H9 (cell line): ENCODE measurements at regions not wholly inside any gene's neighbourhood (a gene's known extent, or its start where the extent isn't known, plus 50 kb on each side); places are given as distances from the start of the nearest gene placed in this dataset.

Source experiments
- DNase-seq: peaks from one replicate; pipeline ENCODE4 v3.0.0-alpha.2; 2017
- H2AFZ ChIP-seq: one replicate; pipeline ENCODE4 v1.6.1; 2013; ENCODE audit warnings: mild to moderate bottlenecking, low read length, control low read depth, moderate library complexity
- H2AK5ac ChIP-seq: 2 replicates; pipeline ENCODE4 v1.6.1; 2013; ENCODE audit warnings: low read length, control low read depth, mixed read lengths; ENCODE audit not compliant: insufficient read length
- H2BK120ac ChIP-seq: one replicate; pipeline ENCODE4 v1.6.1; 2013; ENCODE audit warnings: low read depth, mild to moderate bottlenecking, low read length, control low read depth, inconsistent platforms; ENCODE audit not compliant: poor library complexity, severe bottlenecking
- H2BK12ac ChIP-seq: 2 replicates; pipeline ENCODE4 v1.6.1; 2013; ENCODE audit warnings: low read length, control low read depth, mixed read lengths, low read depth; ENCODE audit not compliant: insufficient read length
- H2BK15ac ChIP-seq: 2 replicates; pipeline ENCODE4 v1.6.1; 2013; ENCODE audit warnings: low read depth, low read length, control low read depth
- H2BK20ac ChIP-seq: one replicate; pipeline ENCODE4 v1.6.1; 2013; ENCODE audit warnings: low read depth, mild to moderate bottlenecking, low read length, control low read depth, inconsistent platforms; ENCODE audit not compliant: poor library complexity, severe bottlenecking
- H2BK5ac ChIP-seq: 2 replicates; pipeline ENCODE4 v1.6.1; 2013; ENCODE audit warnings: low read length, control low read depth, mixed read lengths; ENCODE audit not compliant: insufficient read length
- H3K14ac ChIP-seq: 2 replicates; pipeline ENCODE4 v1.6.1; 2013; ENCODE audit warnings: low read length, control low read depth; ENCODE audit not compliant: insufficient read depth
- H3K18ac ChIP-seq: 2 replicates; pipeline ENCODE4 v1.6.1; 2013; ENCODE audit warnings: low read depth, mild to moderate bottlenecking, mixed read lengths, low read length, control low read depth; ENCODE audit not compliant: insufficient read length
- H3K23ac ChIP-seq: 2 replicates; pipeline ENCODE4 v1.6.1; 2013; ENCODE audit warnings: low read length, control low read depth, mixed read lengths, low read depth; ENCODE audit not compliant: insufficient read length
- H3K23me2 ChIP-seq: 2 replicates; pipeline ENCODE4 v1.6.1; 2013; ENCODE audit warnings: low read depth, mild to moderate bottlenecking, mixed read lengths, low read length, control low read depth; ENCODE audit not compliant: insufficient read length, poor library complexity, severe bottlenecking
- H3K27ac ChIP-seq: 2 replicates; pipeline ENCODE4 v1.5.1; 2013; ENCODE audit warnings: low read length, control low read depth, mixed read lengths, low read depth; ENCODE audit not compliant: insufficient read length
- H3K27me3 ChIP-seq: 2 replicates; pipeline ENCODE4 v1.6.1; 2013; ENCODE audit warnings: low read length, control low read depth, inconsistent platforms; ENCODE audit not compliant: insufficient read depth
- H3K4ac ChIP-seq: 2 replicates; pipeline ENCODE4 v1.6.1; 2013; ENCODE audit warnings: low read depth, mild to moderate bottlenecking, control low read depth, inconsistent platforms, low read length, moderate library complexity
- H3K4me1 ChIP-seq: 2 replicates; pipeline ENCODE4 v1.6.1; 2013; ENCODE audit warnings: low read length, control low read depth, inconsistent platforms; ENCODE audit not compliant: insufficient read depth
- H3K4me2 ChIP-seq: 2 replicates; pipeline ENCODE4 v1.6.1; 2013; ENCODE audit warnings: low read length, control low read depth, mixed read lengths; ENCODE audit not compliant: insufficient read length, insufficient read depth
- H3K56ac ChIP-seq: 2 replicates; pipeline ENCODE4 v1.6.1; 2013; ENCODE audit warnings: low read depth, mild to moderate bottlenecking, mixed read lengths, low read length, control low read depth; ENCODE audit not compliant: insufficient read length
- H3K79me1 ChIP-seq: 2 replicates; pipeline ENCODE4 v1.6.1; 2013; ENCODE audit warnings: low read depth, mild to moderate bottlenecking, moderate library complexity, low read length, control low read depth, inconsistent platforms; ENCODE audit not compliant: insufficient read depth, poor library complexity, severe bottlenecking
- H3K79me2 ChIP-seq: 2 replicates; pipeline ENCODE4 v1.6.1; 2013; ENCODE audit warnings: low read length, control low read depth, inconsistent platforms; ENCODE audit not compliant: insufficient read depth
- H3K9ac ChIP-seq: 2 replicates; pipeline ENCODE4 v1.6.1; 2013; ENCODE audit warnings: low read length, control low read depth, mixed read lengths; ENCODE audit not compliant: insufficient read length; ENCODE audit errors: extremely low read depth
- H3K9me3 ChIP-seq: one replicate; pipeline ENCODE4 v1.6.1; 2013; ENCODE audit warnings: low read depth, low read length, inconsistent platforms; ENCODE audit not compliant: control insufficient read depth
- H3T11ph ChIP-seq: one replicate; pipeline ENCODE4 v1.6.1; 2013; ENCODE audit warnings: mild to moderate bottlenecking, low read length, control low read depth, inconsistent platforms
- H4K20me1 ChIP-seq: one replicate; pipeline ENCODE4 v1.6.1; 2013; ENCODE audit not compliant: control insufficient read depth, insufficient read length, insufficient read depth
- H4K5ac ChIP-seq: 2 replicates; pipeline ENCODE4 v1.6.1; 2013; ENCODE audit warnings: low read depth, mild to moderate bottlenecking, mixed read lengths, low read length, control low read depth; ENCODE audit not compliant: insufficient read length
- H4K8ac ChIP-seq: replicated peaks from 2 replicates; pipeline ENCODE4 v1.6.1; 2013; ENCODE audit warnings: low read length, control low read depth, mixed read lengths, low read depth; ENCODE audit not compliant: insufficient read length
- H4K91ac ChIP-seq: 2 replicates; pipeline ENCODE4 v1.6.1; 2013; ENCODE audit warnings: low read depth, mild to moderate bottlenecking, moderate library complexity, mixed read lengths, low read length, control low read depth; ENCODE audit not compliant: insufficient read length
- H3K27ac Mint-ChIP-seq, 3 experiments: 2 replicates in 2 of 3; 3 replicates in 1 of 3; pipeline ENCODE4 v1.8.0; 2020 to 2021; ENCODE audit warnings: mixed read lengths in 3 of 3, mild to moderate bottlenecking in 1 of 3, moderate library complexity in 1 of 3
- H3K27me3 Mint-ChIP-seq: 2 replicates; pipeline ENCODE4 v1.8.0; 2021; ENCODE audit warnings: low read depth, mild to moderate bottlenecking, moderate library complexity, mixed read lengths
- H3K36me3 Mint-ChIP-seq, 3 experiments: 2 replicates in 2 of 3; 3 replicates in 1 of 3; pipeline ENCODE4 v1.8.0; 2020 to 2021; ENCODE audit warnings: low read depth in 3 of 3, mixed read lengths in 3 of 3; ENCODE audit not compliant: insufficient read depth in 1 of 3
- H3K4me1 Mint-ChIP-seq, 2 experiments: 2 replicates each; pipeline ENCODE4 v1.8.0; 2020; ENCODE audit warnings: mixed read lengths in 2 of 2
- H3K4me3 Mint-ChIP-seq, 2 experiments: 2 replicates in 1 of 2; 3 replicates in 1 of 2; pipeline ENCODE4 v1.8.0; 2020 to 2021; ENCODE audit warnings: mild to moderate bottlenecking in 2 of 2, mixed read lengths in 2 of 2, moderate library complexity in 1 of 2
- H3K9me3 Mint-ChIP-seq, 2 experiments: 2 replicates in 1 of 2; 3 replicates in 1 of 2; pipeline ENCODE4 v1.8.0; 2020; ENCODE audit warnings: mild to moderate bottlenecking in 2 of 2, mixed read lengths in 2 of 2, moderate library complexity in 1 of 2
- WGBS: extraction: QIAGEN DNeasy Blood & Tissue Kit; methylation state at CpG from one replicate; pipeline ENCODE4 v1.1.7; 2013; ENCODE audit warnings: missing lambda C conversion rate, low lambda C conversion rate, mixed read lengths; ENCODE audit not compliant: insufficient read length; ENCODE audit errors: extremely low coverage; 5-methylcytosine and 5-hydroxymethylcytosine counted together
- TF ChIP-seq, protein P1 (sequence below): fragments of 200-600 bp; sonication (generic); conservative IDR thresholded peaks from 3 replicates; pipeline ENCODE4 v1.8.0; 2021; ENCODE audit warnings: antibody characterized with exemption, mild to moderate bottlenecking

DNA sequence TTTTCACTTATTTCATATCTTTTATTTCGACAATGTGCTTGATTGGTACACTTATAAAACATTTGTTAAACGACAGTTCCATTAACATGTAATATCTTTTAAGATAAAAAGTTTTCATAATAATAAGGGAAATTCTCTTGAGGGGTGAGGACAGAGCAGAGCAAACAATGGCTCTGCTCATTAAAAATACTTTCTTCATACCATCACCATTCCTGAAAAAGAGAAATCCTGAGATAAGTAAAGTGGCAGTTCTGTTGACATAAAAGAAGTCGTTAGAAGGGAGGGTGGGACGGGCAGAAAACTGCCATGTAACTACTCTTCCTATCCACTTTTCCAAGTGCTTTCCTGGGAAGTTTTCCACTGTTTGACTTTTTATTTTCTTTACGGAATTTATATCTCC lies 193.6 kb upstream of the CEP162 start:
- H3K23ac ChIP-seq: no peak overlapping the region
- H3K56ac ChIP-seq: no peak overlapping the region
- H3K27me3 Mint-ChIP-seq: no peaks in the 10 kb centered on the region
- H3K36me3 Mint-ChIP-seq: no peaks in the 10 kb centered on the region
- no peak overlapping the region for H2BK12ac ChIP-seq
- no peak overlapping the region for H2AFZ ChIP-seq
- no peaks in the 10 kb centered on the region for H3K79me1 ChIP-seq
- H4K5ac ChIP-seq: no peak overlapping the region
- no CpG with 5 or more reads among the region's 5 CpGs for WGBS
- H3K4me2 ChIP-seq: no peak overlapping the region
- no peak overlapping the region for H3K27ac Mint-ChIP-seq
- no peak overlapping the region for H4K8ac ChIP-seq
- no peaks in the 10 kb centered on the region for H3K27me3 ChIP-seq
- H2BK5ac ChIP-seq: no peak overlapping the region
- H3K4me1 ChIP-seq: peaks cover 4% of the 10 kb centered on the region
- no peak overlapping the region for H3K14ac ChIP-seq
- H3K9me3 ChIP-seq: no peaks in the 10 kb centered on the region
- H2AK5ac ChIP-seq: no peak overlapping the region
- H4K91ac ChIP-seq: no peak overlapping the region
- H3K23me2 ChIP-seq: no peaks in the 10 kb centered on the region
- no peaks in the 10 kb centered on the region for H4K20me1 ChIP-seq
- H2BK15ac ChIP-seq: no peak overlapping the region
- no peaks in the 10 kb centered on the region for H3K9me3 Mint-ChIP-seq
- no peak overlapping the region for H3K27ac ChIP-seq
- no peak overlapping the region for H3K18ac ChIP-seq
- no peaks in the 10 kb centered on the region for H3K79me2 ChIP-seq
- no peak overlapping the region for H3K9ac ChIP-seq
- H3T11ph ChIP-seq: no peak overlapping the region
- peaks cover 22 to 23% of the 10 kb centered on the region in 2 experiments for H3K4me1 Mint-ChIP-seq
- TF ChIP-seq, protein P1, sequence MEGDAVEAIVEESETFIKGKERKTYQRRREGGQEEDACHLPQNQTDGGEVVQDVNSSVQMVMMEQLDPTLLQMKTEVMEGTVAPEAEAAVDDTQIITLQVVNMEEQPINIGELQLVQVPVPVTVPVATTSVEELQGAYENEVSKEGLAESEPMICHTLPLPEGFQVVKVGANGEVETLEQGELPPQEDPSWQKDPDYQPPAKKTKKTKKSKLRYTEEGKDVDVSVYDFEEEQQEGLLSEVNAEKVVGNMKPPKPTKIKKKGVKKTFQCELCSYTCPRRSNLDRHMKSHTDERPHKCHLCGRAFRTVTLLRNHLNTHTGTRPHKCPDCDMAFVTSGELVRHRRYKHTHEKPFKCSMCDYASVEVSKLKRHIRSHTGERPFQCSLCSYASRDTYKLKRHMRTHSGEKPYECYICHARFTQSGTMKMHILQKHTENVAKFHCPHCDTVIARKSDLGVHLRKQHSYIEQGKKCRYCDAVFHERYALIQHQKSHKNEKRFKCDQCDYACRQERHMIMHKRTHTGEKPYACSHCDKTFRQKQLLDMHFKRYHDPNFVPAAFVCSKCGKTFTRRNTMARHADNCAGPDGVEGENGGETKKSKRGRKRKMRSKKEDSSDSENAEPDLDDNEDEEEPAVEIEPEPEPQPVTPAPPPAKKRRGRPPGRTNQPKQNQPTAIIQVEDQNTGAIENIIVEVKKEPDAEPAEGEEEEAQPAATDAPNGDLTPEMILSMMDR: no peak
- H2BK120ac ChIP-seq: no peak overlapping the region
- H3K4ac ChIP-seq: no peak overlapping the region
- no peak overlapping the region for H2BK20ac ChIP-seq
- DNase-seq: no peak
- no peak overlapping the region for H3K4me3 Mint-ChIP-seq
